MM.1S (cell line): ENCODE measurements at regions not wholly inside any gene's neighbourhood (a gene's known extent, or its start where the extent isn't known, plus 50 kb on each side); places are given as distances from the start of the nearest gene placed in this dataset.

Source experiments
- DNase-seq: peaks from one replicate; pipeline ENCODE4 v3.0.0-alpha.2; 2015
- H2AFZ ChIP-seq: fragments of 300-600 bp; sonication (generic); 2 replicates; pipeline ENCODE4 v1.6.0; 2016; ENCODE audit warnings: antibody characterized with exemption, low read length
- H3F3A ChIP-seq: fragments of 300-600 bp; sonication (generic); 2 replicates; pipeline ENCODE4 v1.6.1; 2016; ENCODE audit warnings: mild to moderate bottlenecking, antibody characterized with exemption, low read length, moderate library complexity, mixed read lengths; ENCODE audit not compliant: insufficient read depth
- H3K27ac ChIP-seq: fragments of 300-600 bp; sonication (generic); 2 replicates; pipeline ENCODE4 v1.5.1; 2016; ENCODE audit warnings: mild to moderate bottlenecking, low read length
- H3K27me3 ChIP-seq: fragments of 300-600 bp; sonication (generic); replicated peaks from 2 replicates; pipeline ENCODE4 v1.6.0; 2016; ENCODE audit warnings: low read length; ENCODE audit not compliant: insufficient read depth
- H3K36me3 ChIP-seq: fragments of 300-600 bp; sonication (generic); replicated peaks from 2 replicates; pipeline ENCODE4 v1.6.1; 2016; ENCODE audit warnings: mild to moderate bottlenecking, low read length, mixed read lengths; ENCODE audit not compliant: insufficient read depth
- H3K4me1 ChIP-seq: fragments of 300-600 bp; sonication (generic); 2 replicates; pipeline ENCODE4 v1.6.1; 2016; ENCODE audit warnings: low read length, mixed read lengths
- H3K4me2 ChIP-seq: fragments of 300-600 bp; sonication (generic); 2 replicates; pipeline ENCODE4 v1.6.0; 2016; ENCODE audit warnings: low read depth, low read length
- H3K4me3 ChIP-seq: fragments of 300-600 bp; sonication (generic); 2 replicates; pipeline ENCODE4 v1.5.1; 2016; ENCODE audit warnings: low read length, mixed read lengths
- H3K79me2 ChIP-seq: fragments of 300-600 bp; sonication (generic); 2 replicates; pipeline ENCODE4 v1.6.1; 2016; ENCODE audit warnings: mixed run types, low read length, mixed read lengths
- H3K9ac ChIP-seq: fragments of 300-600 bp; sonication (generic); 2 replicates; pipeline ENCODE4 v1.6.1; 2016; ENCODE audit warnings: low read length, mixed read lengths
- H3K9me2 ChIP-seq: fragments of 300-600 bp; sonication (generic); replicated peaks from 2 replicates; pipeline ENCODE4 v1.6.1; 2016; ENCODE audit warnings: mild to moderate bottlenecking, low read length, mixed read lengths; ENCODE audit not compliant: insufficient read depth
- H3K9me3 ChIP-seq: fragments of 300-600 bp; sonication (generic); replicated peaks from 2 replicates; pipeline ENCODE4 v1.6.1; 2016; ENCODE audit warnings: mild to moderate bottlenecking, low read length, mixed read lengths; ENCODE audit not compliant: insufficient read depth
- H4K20me1 ChIP-seq: fragments of 300-600 bp; sonication (generic); 2 replicates; pipeline ENCODE4 v1.6.1; 2016; ENCODE audit warnings: mild to moderate bottlenecking, low read length, moderate library complexity, mixed read lengths; ENCODE audit not compliant: insufficient read depth
- CTCF ChIP-seq: fragments of 300-600 bp; sonication (generic); IDR thresholded peaks from 2 replicates; pipeline ENCODE4 v1.5.1; 2016; ENCODE audit warnings: antibody characterized with exemption, low read length, mixed read lengths
- EZH2 ChIP-seq: fragments of 300-600 bp; sonication (generic); optimal IDR thresholded peaks from 2 replicates; pipeline ENCODE3; 2017; ENCODE audit warnings: low read depth, mild to moderate bottlenecking, antibody characterized with exemption, low read length, mixed read lengths
- EZH2phosphoT487 ChIP-seq: fragments of 300-600 bp; sonication (generic); IDR thresholded peaks from 2 replicates; pipeline ENCODE4 v1.6.1; 2018; ENCODE audit warnings: antibody characterized with exemption, low read length

GRCh38 chr14:71388336-71388735 is 481.1 kb downstream of the PCNX1 start:
- no peak overlapping the region for H2AFZ ChIP-seq
- no peak overlapping the region for H3K27ac ChIP-seq
- H3K4me3 ChIP-seq, result no peak overlapping the region
- no peaks in the 10 kb centered on the region for H3K36me3 ChIP-seq
- no peak for TF ChIP-seq EZH2
- no peak for TF ChIP-seq EZH2phosphoT487
- TF ChIP-seq CTCF, result no peak
- no peaks in the 10 kb centered on the region for H4K20me1 ChIP-seq
- H3K27me3 ChIP-seq, result no peaks in the 10 kb centered on the region
- H3K9me2 ChIP-seq, result no peaks in the 10 kb centered on the region
- H3K4me2 ChIP-seq, result no peak overlapping the region
- DNase-seq, result no peak
- no peaks in the 10 kb centered on the region for H3K9me3 ChIP-seq
- H3K9ac ChIP-seq, result no peak overlapping the region
- no peaks in the 10 kb centered on the region for H3K4me1 ChIP-seq
- no peaks in the 10 kb centered on the region for H3F3A ChIP-seq
- no peaks in the 10 kb centered on the region for H3K79me2 ChIP-seq

GRCh38 chr14:71388862-71389261 is 481.6 kb downstream of the PCNX1 start:
- Histone ChIP-seq H3K4me3 (no peak overlapping the region), H3K9me2 (no peaks in the 10 kb centered on the region), H3K4me2 (no peak overlapping the region), H3K9ac (no peak overlapping the region), H3K9me3 (no peaks in the 10 kb centered on the region), H3F3A (no peaks in the 10 kb centered on the region), H3K79me2 (no peaks in the 10 kb centered on the region), H2AFZ (no peak overlapping the region), H3K4me1 (no peaks in the 10 kb centered on the region), H3K27me3 (no peaks in the 10 kb centered on the region), H3K36me3 (no peaks in the 10 kb centered on the region), H4K20me1 (no peaks in the 10 kb centered on the region), H3K27ac (no peak overlapping the region)
- no peak for DNase-seq
- no peak for TF ChIP-seq EZH2
- no peak for TF ChIP-seq CTCF
- TF ChIP-seq EZH2phosphoT487, result no peak

- TF ChIP-seq EZH2, result no peak
- no peak for TF ChIP-seq CTCF
- no peaks in the 10 kb centered on the region for H3K79me2 ChIP-seq
- H3K9me3 ChIP-seq, result no peaks in the 10 kb centered on the region
- H3K27me3 ChIP-seq, result no peaks in the 10 kb centered on the region
- H3K36me3 ChIP-seq, result no peaks in the 10 kb centered on the region
- DNase-seq, result no peak
- H3K9ac ChIP-seq, result no peak overlapping the region
- no peaks in the 10 kb centered on the region for H3K4me1 ChIP-seq
- H3K9me2 ChIP-seq, result no peaks in the 10 kb centered on the region
- H3F3A ChIP-seq, result no peaks in the 10 kb centered on the region
- H3K4me2 ChIP-seq, result no peak overlapping the region
- H2AFZ ChIP-seq, result no peak overlapping the region
- no peak overlapping the region for H3K27ac ChIP-seq
- H3K4me3 ChIP-seq, result no peak overlapping the region
- no peaks in the 10 kb centered on the region for H4K20me1 ChIP-seq
These were observed 487.1 kb downstream of the PCNX1 start for GRCh38 chr14:71394386-71394785.
